Daoy (cell line): ENCODE measurements at regions not wholly inside any gene's neighbourhood (a gene's known extent, or its start where the extent isn't known, plus 50 kb on each side); places are given as distances from the start of the nearest gene placed in this dataset.
A peak's percentile ranks its signal among the peaks of the same experiment; 100 is the strongest.

ENCODE experiments used
- DNase-seq: peaks from one replicate; pipeline ENCODE4 v3.0.0-alpha.2; 2015; ENCODE audit warnings: low read depth

- DNase-seq, result no peak
These were observed 523.2 kb downstream of the MATN1 start for GRCh38 chr1:30200161-30200560.

GRCh38 chr1:30199563-30199962, 523.8 kb downstream of the MATN1 start:
- no peak for DNase-seq

- DNase-seq, result no peak
These were observed 524.5 kb downstream of the MATN1 start for GRCh38 chr1:30198795-30199403.

GRCh38 chr1:30198451-30198760, 525.0 kb downstream of the MATN1 start:
- DNase-seq, result no peak

- DNase-seq, result peak; percentile 35
These were observed 525.5 kb downstream of the MATN1 start for GRCh38 chr1:30197639-30198450.

- DNase-seq, result no peak
These were observed 526.3 kb downstream of the MATN1 start for GRCh38 chr1:30196872-30197638.

GRCh38 chr1:30196457-30196856, 526.9 kb downstream of the MATN1 start:
- DNase-seq, result no peak

- DNase-seq, result no peak
These were observed 527.8 kb downstream of the MATN1 start for GRCh38 chr1:30195424-30196134.

- DNase-seq, result no peak
These were observed 528.5 kb downstream of the MATN1 start for GRCh38 chr1:30194741-30195423.

GRCh38 chr1:30194046-30194619, 529.3 kb downstream of the MATN1 start:
- no peak for DNase-seq

- DNase-seq, result no peak
These were observed 530.3 kb downstream of the MATN1 start for GRCh38 chr1:30192969-30193630.

GRCh38 chr1:30191154-30191702, 532.2 kb downstream of the MATN1 start:
- DNase-seq, result peak; percentile 91

- no peak for DNase-seq
These were observed 532.8 kb downstream of the MATN1 start for GRCh38 chr1:30190511-30191153.

GRCh38 chr1:30189818-30190500, 533.4 kb downstream of the MATN1 start:
- DNase-seq, result no peak

GRCh38 chr1:30188999-30189398, 534.4 kb downstream of the MATN1 start:
- DNase-seq, result no peak

- DNase-seq, result no peak
These were observed 535.1 kb downstream of the MATN1 start for GRCh38 chr1:30188329-30188728.

GRCh38 chr1:30187413-30188023, 535.9 kb downstream of the MATN1 start:
- no peak for DNase-seq

GRCh38 chr1:30186586-30186985, 536.8 kb downstream of the MATN1 start:
- DNase-seq, result no peak

- no peak for DNase-seq
These were observed 537.6 kb downstream of the MATN1 start for GRCh38 chr1:30185809-30186208.
